SK-N-MC (cell line): ENCODE measurements at regions not wholly inside any gene's neighbourhood (a gene's known extent, or its start where the extent isn't known, plus 50 kb on each side); places are given as distances from the start of the nearest gene placed in this dataset.

ENCODE experiments used
- EZH2 ChIP-seq: fragments of 200-600 bp; sonication (generic); IDR thresholded peaks from one replicate; pipeline ENCODE4 v1.6.1; 2017; ENCODE audit warnings: antibody characterized with exemption
- FOXP2 ChIP-seq: optimal IDR thresholded peaks from 2 replicates; pipeline ENCODE3; 2011; ENCODE audit warnings: mild to moderate bottlenecking, moderate library complexity; ENCODE audit not compliant: insufficient read depth; ENCODE audit errors: extremely low read length, control extremely low read depth
- POLR2AphosphoS5 ChIP-seq: IDR thresholded peaks from 2 replicates; pipeline ENCODE4 v1.6.1; 2012; ENCODE audit warnings: mild to moderate bottlenecking, low read depth, low read length, borderline replicate concordance

GRCh38 chr2:190763901-190764514 lies 115.1 kb downstream of the NAB1 start:
- TF ChIP-seq EZH2 (no peak), POLR2AphosphoS5 (no peak), FOXP2 (no peak)
